ENCODE measurements at regions not wholly inside any gene's neighbourhood (a gene's known extent, or its start where the extent isn't known, plus 50 kb on each side); places are given as distances from the start of the nearest gene placed in this dataset.
"Not testable (repeated sequence)": the region's sequence is repeated elsewhere in the genome, so short reads cannot be mapped to it uniquely, and the experiment has no call there.

DNA sequence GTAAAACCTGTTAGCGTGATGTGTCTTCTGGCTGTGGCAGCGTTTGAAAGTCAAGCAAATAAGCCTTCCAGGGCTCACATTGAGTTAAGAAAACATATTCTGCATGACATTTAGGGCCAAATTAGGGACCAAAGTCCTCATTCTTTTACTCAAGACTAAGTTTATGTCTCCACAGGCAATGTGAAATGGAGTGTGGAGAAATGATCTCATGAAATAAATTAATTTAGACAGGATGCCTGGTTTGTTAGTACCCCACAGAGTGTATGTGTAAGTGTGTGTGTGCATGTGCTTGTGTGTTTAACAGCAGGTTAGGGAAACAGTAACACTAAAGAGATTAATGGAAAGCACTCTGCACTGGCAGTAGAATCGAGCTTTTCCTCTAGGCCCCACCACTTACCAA, 82.9 kb upstream of the SNX2 start:
- no peaks in the 10 kb centered on the region for H3K4me1 ChIP-seq (ENCODE audit: control insufficient read depth, insufficient read depth, low read length)
- 70% methylated on average over 3 of the region's 3 CpGs for WGBS (ENCODE audit: insufficient coverage)
- no peaks in the 10 kb centered on the region for H3K9me3 ChIP-seq (replicated peaks; ENCODE audit: control insufficient read depth, low read depth, low read length)
- no peak overlapping the region for H3K4me3 ChIP-seq (ENCODE audit: low read length)
- no peaks in the 10 kb centered on the region for H3K27me3 ChIP-seq (ENCODE audit: control insufficient read depth, insufficient read depth, low read length)
- no peaks in the 10 kb centered on the region for H3K36me3 ChIP-seq (ENCODE audit: control insufficient read depth, insufficient read depth, low read length)
- no peak overlapping the region for H3K27ac ChIP-seq (ENCODE audit: low read length)
- no peak for DNase-seq

GRCh38 chr5:122693963-122694362, 80.9 kb upstream of the SNX2 start:
- Histone ChIP-seq H3K9me3 (replicated peaks; ENCODE audit: control insufficient read depth, low read depth, low read length) (no peaks in the 10 kb centered on the region), H3K4me1 (ENCODE audit: control insufficient read depth, insufficient read depth, low read length) (no peaks in the 10 kb centered on the region), H3K4me3 (ENCODE audit: low read length) (no peak overlapping the region), H3K27me3 (ENCODE audit: control insufficient read depth, insufficient read depth, low read length) (no peaks in the 10 kb centered on the region), H3K36me3 (ENCODE audit: control insufficient read depth, insufficient read depth, low read length) (no peaks in the 10 kb centered on the region), H3K27ac (ENCODE audit: low read length) (no peak overlapping the region)
- DNase-seq: no peak
- WGBS (ENCODE audit: insufficient coverage): no CpG with 5 or more reads among the region's 3 CpGs

DNA sequence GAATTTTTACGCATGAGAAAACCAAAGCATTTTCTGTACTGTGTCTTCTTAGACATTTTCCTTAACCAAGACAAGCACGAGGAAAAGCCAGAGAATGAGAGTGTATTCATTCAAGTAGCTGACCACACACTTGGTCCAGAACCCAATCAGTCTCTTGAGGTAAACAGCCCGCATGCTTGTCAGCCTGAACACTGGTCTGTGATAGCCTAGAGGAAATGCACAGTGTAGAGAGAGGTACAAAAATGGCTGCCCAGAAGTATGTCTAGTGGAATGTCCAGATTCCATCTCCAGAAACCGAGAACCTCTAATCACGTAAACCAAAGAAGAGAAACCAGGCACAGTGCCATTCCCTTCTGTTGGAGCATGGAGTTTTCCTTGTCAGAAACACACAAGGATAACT, 80.0 kb upstream of the SNX2 start:
- no peaks in the 10 kb centered on the region for H3K36me3 ChIP-seq (ENCODE audit: control insufficient read depth, insufficient read depth, low read length)
- 88% methylated on average over 2 of the region's 5 CpGs for WGBS (ENCODE audit: insufficient coverage)

GRCh38 chr5:122696735-122697134, 78.1 kb upstream of the SNX2 start:
- not testable (repeated sequence) for H3K4me3 ChIP-seq (ENCODE audit: low read length); H3K27me3 ChIP-seq (ENCODE audit: control insufficient read depth, insufficient read depth, low read length); DNase-seq; H3K4me1 ChIP-seq (ENCODE audit: control insufficient read depth, insufficient read depth, low read length); H3K9me3 ChIP-seq (replicated peaks; ENCODE audit: control insufficient read depth, low read depth, low read length); H3K36me3 ChIP-seq (ENCODE audit: control insufficient read depth, insufficient read depth, low read length); H3K27ac ChIP-seq (ENCODE audit: low read length)
- WGBS (ENCODE audit: insufficient coverage): no CpG with 5 or more reads among the region's 4 CpGs

More for the DNA sequence above, 80.0 kb upstream of the SNX2 start:
- no peak for DNase-seq
- Histone ChIP-seq H3K27ac (ENCODE audit: low read length) (no peak overlapping the region), H3K9me3 (replicated peaks; ENCODE audit: control insufficient read depth, low read depth, low read length) (no peaks in the 10 kb centered on the region), H3K4me3 (ENCODE audit: low read length) (no peak overlapping the region), H3K27me3 (ENCODE audit: control insufficient read depth, insufficient read depth, low read length) (no peaks in the 10 kb centered on the region), H3K4me1 (ENCODE audit: control insufficient read depth, insufficient read depth, low read length) (no peaks in the 10 kb centered on the region)

- Histone ChIP-seq H3K27ac (ENCODE audit: low read length) (no peak overlapping the region), H3K9me3 (replicated peaks; ENCODE audit: control insufficient read depth, low read depth, low read length) (no peaks in the 10 kb centered on the region), H3K4me3 (ENCODE audit: low read length) (no peak overlapping the region), H3K4me1 (ENCODE audit: control insufficient read depth, insufficient read depth, low read length) (no peaks in the 10 kb centered on the region), H3K36me3 (ENCODE audit: control insufficient read depth, insufficient read depth, low read length) (no peaks in the 10 kb centered on the region), H3K27me3 (ENCODE audit: control insufficient read depth, insufficient read depth, low read length) (no peaks in the 10 kb centered on the region)
- no peak for DNase-seq
- no CpG with 5 or more reads among the region's 2 CpGs for WGBS (ENCODE audit: insufficient coverage)
These were observed 77.7 kb upstream of the SNX2 start for GRCh38 chr5:122697191-122697590.

GRCh38 chr5:122699201-122699600, 75.7 kb upstream of the SNX2 start:
- Histone ChIP-seq H3K36me3 (ENCODE audit: control insufficient read depth, insufficient read depth, low read length) (no peaks in the 10 kb centered on the region), H3K4me3 (ENCODE audit: low read length) (no peak overlapping the region), H3K4me1 (ENCODE audit: control insufficient read depth, insufficient read depth, low read length) (no peaks in the 10 kb centered on the region), H3K27ac (ENCODE audit: low read length) (no peak overlapping the region), H3K27me3 (ENCODE audit: control insufficient read depth, insufficient read depth, low read length) (no peaks in the 10 kb centered on the region), H3K9me3 (replicated peaks; ENCODE audit: control insufficient read depth, low read depth, low read length) (no peaks in the 10 kb centered on the region)
- DNase-seq: no peak
- no CpG with 5 or more reads among the region's 2 CpGs for WGBS (ENCODE audit: insufficient coverage)

DNA sequence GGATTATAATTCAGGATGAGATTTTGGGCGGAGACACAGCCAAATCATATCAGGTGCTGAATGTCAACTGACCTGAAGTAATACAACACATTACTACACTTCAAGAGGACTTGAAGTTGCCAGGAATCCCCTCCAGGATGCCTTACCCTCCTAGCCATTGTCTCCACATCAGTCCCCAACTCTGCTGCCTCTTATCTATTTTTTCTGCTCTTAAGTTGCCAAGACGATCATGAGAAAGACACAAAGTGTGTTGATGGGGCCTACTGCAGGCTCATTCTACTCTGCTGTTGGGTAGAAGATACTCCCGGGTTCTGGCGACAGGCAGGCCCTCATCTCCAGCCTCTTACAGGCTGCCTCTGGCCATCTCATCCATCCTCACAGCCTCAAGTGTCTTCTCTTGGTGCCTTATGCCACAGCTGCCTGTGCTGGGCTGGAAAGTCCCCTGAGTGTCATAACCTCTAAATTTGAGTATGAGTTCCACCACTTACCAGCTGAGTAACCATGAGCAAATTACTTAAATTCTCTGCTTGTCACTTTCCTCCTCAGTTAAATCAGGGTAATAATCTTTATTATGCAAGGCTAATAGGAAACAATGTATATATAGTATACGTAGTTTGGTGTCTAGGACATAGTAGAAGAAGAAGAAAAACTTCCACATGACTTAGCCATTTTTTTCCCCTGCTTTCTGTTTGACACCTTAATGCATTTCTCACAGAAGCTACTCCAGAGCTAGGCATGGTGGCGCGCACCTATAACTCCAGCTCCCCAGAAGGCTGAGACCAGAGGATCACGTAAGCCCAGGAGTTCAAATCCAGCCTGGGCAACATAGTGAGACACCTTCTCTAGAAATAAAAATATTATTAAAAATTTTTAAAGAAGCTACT, 73.0 kb upstream of the SNX2 start:
- Histone ChIP-seq H3K36me3 (ENCODE audit: control insufficient read depth, insufficient read depth, low read length) (no peaks in the 10 kb centered on the region), H3K4me1 (ENCODE audit: control insufficient read depth, insufficient read depth, low read length) (no peaks in the 10 kb centered on the region), H3K4me3 (ENCODE audit: low read length) (no peak overlapping the region), H3K27me3 (ENCODE audit: control insufficient read depth, insufficient read depth, low read length) (no peaks in the 10 kb centered on the region), H3K9me3 (replicated peaks; ENCODE audit: control insufficient read depth, low read depth, low read length) (no peaks in the 10 kb centered on the region), H3K27ac (ENCODE audit: low read length) (no peak overlapping the region)
- 100% methylated on average over 1 of the region's 8 CpGs for WGBS (ENCODE audit: insufficient coverage)
- DNase-seq: no peak

GRCh38 chr5:122702524-122702875, 72.4 kb upstream of the SNX2 start:
- no peaks in the 10 kb centered on the region for H3K4me1 ChIP-seq (ENCODE audit: control insufficient read depth, insufficient read depth, low read length)
- H3K27ac ChIP-seq (ENCODE audit: low read length): no peak overlapping the region
- H3K9me3 ChIP-seq (replicated peaks; ENCODE audit: control insufficient read depth, low read depth, low read length): no peaks in the 10 kb centered on the region
- no peaks in the 10 kb centered on the region for H3K27me3 ChIP-seq (ENCODE audit: control insufficient read depth, insufficient read depth, low read length)
- WGBS (ENCODE audit: insufficient coverage): 79% methylated on average over 2 of the region's 2 CpGs
- no peaks in the 10 kb centered on the region for H3K36me3 ChIP-seq (ENCODE audit: control insufficient read depth, insufficient read depth, low read length)
- no peak overlapping the region for H3K4me3 ChIP-seq (ENCODE audit: low read length)
- DNase-seq: no peak

GRCh38 chr5:122703203-122703602, 71.7 kb upstream of the SNX2 start:
- Histone ChIP-seq H3K4me1 (ENCODE audit: control insufficient read depth, insufficient read depth, low read length) (no peaks in the 10 kb centered on the region), H3K9me3 (replicated peaks; ENCODE audit: control insufficient read depth, low read depth, low read length) (no peaks in the 10 kb centered on the region), H3K27ac (ENCODE audit: low read length) (no peak overlapping the region), H3K27me3 (ENCODE audit: control insufficient read depth, insufficient read depth, low read length) (no peaks in the 10 kb centered on the region), H3K36me3 (ENCODE audit: control insufficient read depth, insufficient read depth, low read length) (no peaks in the 10 kb centered on the region), H3K4me3 (ENCODE audit: low read length) (no peak overlapping the region)
- DNase-seq: no peak
- whole genome bisulfite sequencing (ENCODE audit: insufficient coverage): 89% methylated on average over 3 of the region's 4 CpGs

DNA sequence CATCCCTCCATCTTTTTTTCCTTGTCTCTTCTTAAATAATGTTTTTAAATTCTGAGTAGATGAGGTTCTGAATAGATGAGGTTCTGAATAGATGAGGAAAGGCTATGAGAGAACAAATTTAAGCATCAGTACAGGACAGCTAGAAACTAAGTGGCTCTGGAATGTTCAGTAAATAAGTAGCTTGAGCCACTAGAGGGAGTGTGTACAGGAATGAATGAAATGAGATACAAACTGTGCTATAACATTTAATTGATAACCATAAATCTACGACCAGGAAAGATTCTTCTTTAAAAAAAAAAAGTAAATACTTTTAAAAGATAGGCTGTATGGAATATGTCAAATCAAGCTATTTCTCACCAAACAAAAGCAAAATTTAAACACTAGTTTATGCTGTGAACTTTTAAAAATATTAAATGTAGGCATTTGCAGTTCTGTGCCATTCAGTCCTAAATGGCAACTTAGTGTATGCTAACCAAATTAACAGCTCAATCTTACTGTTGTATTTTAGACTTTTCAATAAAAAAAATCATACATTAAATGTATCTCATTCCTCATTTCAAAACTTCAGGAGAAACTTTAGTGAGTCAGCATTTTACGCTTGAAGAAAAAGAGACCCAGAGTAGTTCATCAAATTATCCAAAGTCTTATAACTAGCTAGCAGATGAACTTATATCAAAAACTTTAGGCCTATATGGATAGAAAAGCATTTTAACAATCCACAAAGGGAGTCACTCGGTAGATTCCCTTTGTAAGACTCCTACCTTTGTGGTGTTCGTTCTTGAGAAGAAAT, 70.4 kb upstream of the SNX2 start:
- H3K9me3 ChIP-seq (replicated peaks; ENCODE audit: control insufficient read depth, low read depth, low read length): no peaks in the 10 kb centered on the region
- H3K4me3 ChIP-seq (ENCODE audit: low read length): no peak overlapping the region
- H3K27me3 ChIP-seq (ENCODE audit: control insufficient read depth, insufficient read depth, low read length): no peaks in the 10 kb centered on the region
- peak; percentile 68 for DNase-seq
- H3K4me1 ChIP-seq (ENCODE audit: control insufficient read depth, insufficient read depth, low read length): no peaks in the 10 kb centered on the region
- no peaks in the 10 kb centered on the region for H3K36me3 ChIP-seq (ENCODE audit: control insufficient read depth, insufficient read depth, low read length)
- 100% methylated on average over 1 of the region's 4 CpGs for WGBS (ENCODE audit: insufficient coverage)
- no peak overlapping the region for H3K27ac ChIP-seq (ENCODE audit: low read length)

Data from muscle of leg (tissue), 3 donors.